Hematopoietic multipotent progenitor cell treated with erythropoietin and hydrocortisone succinate and interleukin-3 and kit ligand, for 17 days (in vitro differentiated cells): ENCODE measurements at regions not wholly inside any gene's neighbourhood (a gene's known extent, or its start where the extent isn't known, plus 50 kb on each side); places are given as distances from the start of the nearest gene placed in this dataset.
"Not testable (repeated sequence)": the region's sequence is repeated elsewhere in the genome, so short reads cannot be mapped to it uniquely, and the experiment has no call there.

Experiments
- DNase-seq: peaks from one replicate; pipeline ENCODE4 v3.0.0-alpha.2; 2015; ENCODE audit warnings: low spot score

DNA sequence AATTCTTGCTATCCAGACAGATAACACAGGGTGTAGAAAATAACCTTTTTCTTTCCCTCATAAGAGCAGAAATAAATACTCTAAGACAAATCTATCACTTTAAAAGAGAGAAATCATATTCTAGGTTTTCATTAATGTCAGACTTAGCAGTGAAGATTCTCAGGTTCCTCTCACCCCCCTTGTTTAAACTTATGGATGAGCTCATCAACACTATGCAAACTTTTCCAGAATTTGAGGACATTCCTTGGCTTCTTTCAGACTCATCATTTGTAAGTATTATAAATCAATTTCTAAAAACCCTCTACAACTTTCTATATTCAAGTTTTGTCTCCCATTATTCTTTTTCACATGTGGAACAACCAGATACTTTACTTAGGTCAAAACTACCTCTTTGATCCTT, 374.9 kb upstream of the TRPC7 start:
- DNase-seq = no peak

DNA sequence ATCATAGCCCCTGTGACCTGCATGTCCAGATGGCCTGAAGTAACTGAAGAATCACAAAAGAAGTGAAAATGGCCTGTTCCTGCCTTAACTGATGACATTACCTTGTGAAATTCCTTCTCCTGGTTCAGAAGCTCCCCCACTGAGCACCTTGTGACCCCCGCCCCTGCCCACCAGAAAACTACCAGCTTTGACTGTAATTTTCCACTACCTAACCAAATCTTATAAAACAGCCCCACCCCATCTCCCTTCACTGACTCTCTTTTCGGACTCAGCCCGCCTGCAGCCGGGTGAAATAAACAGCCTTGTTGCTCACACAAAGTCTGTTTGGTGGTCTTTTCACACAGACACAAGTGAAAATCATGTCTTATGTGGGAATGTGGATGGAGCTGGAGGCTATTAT, 373.9 kb upstream of the TRPC7 start:
- not testable (repeated sequence) for DNase-seq

DNA sequence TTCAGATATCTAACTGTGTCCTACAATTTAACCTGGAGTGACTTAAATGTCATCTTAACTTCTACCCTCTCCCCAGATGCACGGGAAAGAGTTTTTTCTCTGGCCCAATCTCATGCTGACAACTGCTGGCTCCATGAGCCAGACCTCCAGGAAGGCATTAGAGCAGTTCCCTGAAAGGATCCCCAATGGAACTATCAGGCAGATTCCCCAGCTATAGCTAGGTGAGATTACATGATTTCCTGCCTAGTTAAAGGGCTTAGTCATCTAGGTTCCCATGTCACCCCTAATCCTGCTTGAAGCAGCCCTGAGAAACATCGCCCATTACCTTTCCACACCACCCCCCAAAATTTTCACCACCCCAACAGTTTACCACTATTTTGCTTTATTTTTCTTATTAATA, 373.5 kb upstream of the TRPC7 start:
- DNase-seq = no peak

DNA sequence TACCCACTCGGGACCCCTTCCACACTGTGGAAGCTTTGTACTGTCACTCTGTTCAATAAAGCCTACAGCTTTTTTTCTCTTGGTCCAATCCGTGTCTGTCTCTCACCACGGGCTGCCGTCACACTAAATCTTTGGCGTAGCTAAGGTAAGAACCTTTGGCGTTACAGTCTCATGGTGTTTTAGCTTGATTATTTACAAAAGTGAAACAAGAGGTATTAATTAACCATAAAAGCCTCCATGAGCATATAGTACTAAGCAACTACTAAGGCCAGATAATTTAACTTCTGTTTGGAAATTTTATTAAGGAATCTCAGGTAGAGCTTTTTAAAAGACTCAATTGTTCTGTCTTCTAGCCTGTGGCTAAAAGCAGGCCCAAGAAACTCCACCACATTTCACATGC, 370.7 kb upstream of the TRPC7 start:
- DNase-seq = no peak

DNA sequence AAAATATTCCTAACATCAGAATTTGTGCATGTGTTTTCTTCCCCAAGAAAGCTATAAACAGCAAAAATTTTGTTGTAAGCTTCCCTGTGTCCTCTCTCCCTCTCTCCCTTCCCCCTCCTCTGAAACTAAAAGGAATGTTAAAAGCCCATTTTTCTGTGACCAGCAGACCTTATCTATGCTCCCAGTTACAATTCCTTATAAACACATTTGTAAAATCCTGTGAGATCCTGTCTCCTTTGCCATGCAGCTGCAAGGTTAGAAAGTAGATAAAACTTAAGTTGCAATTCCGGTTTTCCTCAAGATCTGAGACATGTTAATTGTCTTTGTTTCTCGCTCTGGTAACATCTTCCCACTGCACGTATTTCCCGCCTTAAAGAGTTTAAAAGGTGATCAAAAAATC, 370.3 kb upstream of the TRPC7 start:
- not testable (repeated sequence) for DNase-seq

DNA sequence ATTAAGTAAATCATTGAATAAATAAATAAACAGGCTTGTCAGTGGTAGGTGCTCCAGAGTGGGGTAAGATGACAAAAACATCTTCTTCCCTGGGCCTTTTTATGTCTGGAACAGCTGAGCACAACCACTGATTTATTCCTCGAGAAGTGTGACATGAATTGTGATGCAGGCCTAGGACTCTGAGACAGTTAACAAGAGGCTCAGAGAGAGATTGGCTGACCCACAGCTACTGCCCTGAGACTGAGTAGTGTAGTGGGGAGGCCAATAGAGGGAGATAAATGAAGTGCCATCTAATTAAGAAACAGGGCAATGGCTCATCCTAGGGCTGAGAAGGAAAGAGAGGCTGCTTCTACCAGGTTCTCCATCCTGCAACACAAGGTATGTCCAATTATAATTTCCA, 369.3 kb upstream of the TRPC7 start:
- DNase-seq = no peak

DNA sequence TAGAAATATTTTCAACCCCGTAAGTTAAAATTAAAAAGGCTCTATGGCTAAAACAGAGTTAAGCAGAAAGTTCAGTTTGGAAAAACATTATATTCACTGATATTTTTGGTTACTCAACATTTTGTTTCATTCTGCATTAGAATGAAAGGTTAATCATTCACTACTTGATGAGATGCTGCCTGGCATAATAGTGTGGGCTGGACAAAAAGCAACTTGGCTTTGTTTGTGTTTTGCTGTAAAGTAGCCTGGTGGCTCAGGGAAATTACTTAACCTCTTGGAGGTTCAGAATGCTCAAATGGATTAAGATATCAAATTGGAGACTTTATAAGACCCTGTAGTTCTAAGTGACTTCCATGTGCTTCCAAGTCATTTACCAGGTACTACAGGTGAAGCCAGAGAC, 367.4 kb upstream of the TRPC7 start:
- no peak for DNase-seq

DNA sequence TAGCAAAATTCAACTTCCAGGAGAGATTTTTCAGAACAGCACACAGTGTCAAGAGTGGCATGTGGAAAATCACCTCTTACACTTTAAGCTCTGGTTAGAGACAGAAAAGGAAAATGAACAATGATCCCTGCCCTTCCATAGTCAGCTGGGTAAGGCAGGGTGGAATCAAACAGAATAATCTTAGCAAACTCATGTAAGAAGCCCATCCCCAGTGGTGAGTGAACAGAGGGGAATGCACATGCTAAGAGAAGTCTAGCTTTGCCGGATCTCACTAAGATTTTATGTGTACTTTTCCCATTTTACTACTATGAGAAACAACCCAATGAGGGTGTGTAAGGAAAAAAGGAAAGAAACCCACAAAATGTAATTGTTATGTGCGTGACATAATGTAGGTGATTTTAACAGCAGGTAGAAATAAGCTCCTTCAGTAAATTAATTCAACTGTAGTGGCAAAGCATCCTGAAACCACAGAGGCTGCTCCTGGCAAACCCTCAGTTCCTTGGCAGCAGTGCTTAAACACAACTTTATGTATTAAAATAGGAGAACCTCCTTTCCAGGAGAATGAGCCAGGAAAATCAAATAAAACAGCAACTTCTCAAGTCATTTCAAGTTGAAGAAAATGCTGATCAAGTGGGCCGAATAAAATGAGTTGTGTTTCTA, 366.0 kb upstream of the TRPC7 start:
- DNase-seq = no peak

DNA sequence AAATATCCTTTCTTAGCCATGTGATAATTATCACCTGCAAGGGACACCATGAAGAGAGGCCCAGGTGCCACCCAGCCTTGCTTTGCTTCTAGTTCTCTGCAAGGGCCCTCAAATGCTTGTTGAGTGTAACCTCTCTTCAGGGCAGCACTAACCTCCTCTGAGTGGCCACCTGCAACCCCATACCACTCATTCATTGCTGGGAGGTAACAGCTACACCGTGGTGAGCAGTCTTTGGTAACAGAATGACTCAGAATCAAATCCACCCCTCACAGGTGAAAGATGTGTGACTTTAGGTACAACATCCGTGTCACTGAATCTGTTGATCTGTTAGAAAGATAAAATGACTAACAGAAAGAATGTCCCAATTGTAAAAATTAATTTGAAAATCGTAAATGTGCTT, 365.1 kb upstream of the TRPC7 start:
- DNase-seq = no peak

DNA sequence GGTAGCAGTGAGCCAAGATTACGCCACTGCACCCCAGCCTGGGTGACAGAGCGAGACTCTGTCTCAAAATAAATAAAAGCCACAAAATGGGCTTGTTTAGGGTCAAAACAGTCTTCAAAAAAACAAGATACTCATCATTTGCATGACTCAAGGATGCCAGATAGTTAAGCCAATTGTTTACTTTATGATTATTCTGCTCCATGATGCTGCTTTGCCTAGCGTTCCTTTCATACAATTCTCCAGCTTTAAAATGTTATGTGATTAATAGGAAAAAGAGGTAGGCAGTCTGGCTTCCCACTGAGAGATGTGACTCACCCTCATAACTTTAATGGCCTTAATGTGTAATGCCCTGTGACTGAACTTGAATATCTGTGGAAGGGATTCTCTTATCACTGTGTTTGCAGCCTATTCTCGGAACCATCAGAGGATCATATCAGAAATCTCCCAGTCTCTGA, 364.6 kb upstream of the TRPC7 start:
- DNase-seq = no peak

DNA sequence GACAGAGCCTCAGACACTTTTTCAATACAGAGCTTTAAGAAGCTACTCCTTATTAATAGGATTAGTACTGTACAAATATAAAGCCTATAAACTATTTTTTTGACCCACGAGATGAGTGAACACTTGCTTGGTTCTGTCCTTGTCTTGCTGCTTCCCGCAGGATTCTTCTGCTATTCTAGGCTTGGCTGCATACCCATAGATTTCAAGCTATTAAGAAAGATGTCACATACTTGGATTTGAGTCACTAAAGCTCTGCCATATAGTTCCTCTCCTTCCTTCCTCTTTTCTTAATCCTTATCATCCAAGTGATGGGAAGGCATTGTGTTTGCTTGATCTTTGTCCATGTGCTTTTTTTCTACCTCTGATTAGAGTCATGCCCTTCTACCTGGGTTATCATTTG, 361.2 kb upstream of the TRPC7 start:
- DNase-seq = no peak

DNA sequence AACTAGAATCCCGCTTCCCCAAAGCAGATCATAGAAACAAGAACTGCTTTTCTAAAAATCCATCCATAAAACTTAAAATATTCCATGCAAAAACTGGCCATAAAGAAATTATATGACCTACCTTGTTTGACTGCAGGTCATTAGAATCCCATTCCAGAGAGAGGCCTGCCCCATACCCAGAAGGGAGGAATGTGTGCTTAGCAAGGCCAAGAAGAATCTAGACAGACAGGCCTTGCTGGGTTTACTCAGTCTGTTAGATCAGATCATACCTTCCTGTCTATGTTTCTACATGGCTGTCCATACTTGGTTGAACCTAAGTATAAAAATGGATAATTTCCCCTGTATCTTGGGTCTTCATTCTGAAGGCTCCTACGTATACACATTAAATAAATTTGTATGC, 358.8 kb upstream of the TRPC7 start:
- DNase-seq = no peak

DNA sequence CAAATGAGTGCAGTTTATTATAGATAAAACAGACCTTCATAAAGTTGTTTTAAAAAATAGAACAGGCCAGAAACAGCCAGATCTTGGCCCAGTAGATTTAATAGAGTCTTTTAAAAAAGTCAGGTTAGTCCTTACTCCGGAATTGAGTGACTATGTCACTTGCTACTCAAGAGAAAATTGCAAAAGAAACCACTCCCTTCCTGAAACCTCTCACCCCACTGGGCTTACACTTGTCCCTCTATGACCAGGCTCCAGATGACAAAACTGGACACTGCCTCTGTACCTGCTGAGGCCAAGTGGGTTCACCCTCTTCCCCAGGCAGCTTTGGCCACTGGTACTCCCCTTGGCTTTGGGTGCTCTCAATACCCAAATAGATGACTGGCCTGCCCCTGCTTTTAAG, 357.2 kb upstream of the TRPC7 start:
- DNase-seq = no peak

DNA sequence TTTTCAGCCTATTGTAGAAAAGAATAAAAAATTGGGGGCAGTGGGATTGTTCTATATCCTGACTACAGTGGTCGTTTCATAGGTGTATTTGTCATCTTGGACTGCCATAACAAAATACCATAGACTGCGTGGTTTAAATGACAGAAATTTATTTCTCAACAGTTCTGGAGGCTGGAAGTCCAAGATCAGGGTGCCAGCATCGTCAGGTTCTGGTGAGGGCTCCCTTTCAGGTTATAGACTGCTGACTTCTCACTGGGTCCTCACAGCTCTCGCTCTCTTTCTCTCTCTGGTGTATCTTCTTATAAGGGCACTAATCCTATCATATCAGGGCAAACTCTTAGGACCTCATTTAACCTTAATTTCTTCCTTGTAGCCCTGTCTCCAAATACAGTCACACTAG, 356.7 kb upstream of the TRPC7 start:
- no peak for DNase-seq

DNA sequence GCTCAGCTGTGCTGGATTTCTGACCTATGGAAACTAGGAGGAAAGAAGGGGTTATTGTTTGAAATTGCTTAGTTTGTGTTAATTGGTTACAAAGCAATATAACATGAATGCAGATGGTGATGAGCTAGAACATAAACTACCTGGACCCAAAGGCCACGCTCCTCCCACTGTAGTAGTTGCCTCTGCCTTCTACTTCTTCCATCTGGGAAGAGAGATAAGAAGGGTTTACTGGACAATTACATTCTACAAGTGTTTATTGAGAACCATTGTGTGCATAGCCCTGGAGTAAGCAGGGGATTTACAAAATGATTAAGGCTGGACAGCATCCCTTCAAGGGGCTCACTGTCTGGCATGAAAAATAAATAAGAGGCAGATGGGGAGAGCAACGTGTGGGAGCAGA, 355.3 kb upstream of the TRPC7 start:
- no peak for DNase-seq

DNA sequence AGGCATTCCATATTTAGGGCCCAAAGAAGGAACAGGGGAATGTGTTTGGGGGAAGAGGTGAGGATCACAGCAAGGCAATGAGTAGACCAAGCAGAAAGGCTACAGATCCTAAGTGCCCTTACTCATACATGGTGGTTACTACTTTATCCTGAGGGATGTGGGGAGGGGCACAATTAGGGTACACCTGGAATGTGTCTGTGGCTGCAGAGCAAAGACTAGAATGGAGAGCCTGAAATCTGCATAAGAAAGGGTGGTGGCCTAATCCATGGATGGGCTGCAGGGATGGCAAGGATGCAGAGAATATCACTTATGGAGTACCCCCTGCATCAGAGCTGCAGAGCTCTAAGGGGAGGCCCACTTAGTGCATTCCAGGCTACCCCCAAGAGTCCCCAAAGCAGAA, 352.6 kb upstream of the TRPC7 start:
- no peak for DNase-seq

DNA sequence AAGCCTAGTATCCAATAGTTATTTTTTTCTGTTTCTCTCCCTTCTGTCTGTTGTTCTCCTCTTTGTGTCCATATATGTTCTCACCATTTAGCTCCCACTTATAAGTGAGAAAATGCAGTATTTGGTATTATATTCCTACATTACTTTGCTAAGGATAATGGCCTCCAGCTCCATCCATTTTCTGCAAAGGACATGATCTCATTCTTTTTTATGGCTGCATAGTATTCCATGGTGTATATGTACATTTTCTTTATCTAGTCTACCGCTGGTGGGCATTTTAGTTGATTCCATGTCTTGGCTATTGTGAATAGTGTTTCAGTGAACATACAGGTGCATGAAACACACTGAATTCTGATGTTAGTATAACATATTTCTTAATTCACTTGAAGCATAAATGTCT, 348.9 kb upstream of the TRPC7 start:
- DNase-seq = no peak

DNA sequence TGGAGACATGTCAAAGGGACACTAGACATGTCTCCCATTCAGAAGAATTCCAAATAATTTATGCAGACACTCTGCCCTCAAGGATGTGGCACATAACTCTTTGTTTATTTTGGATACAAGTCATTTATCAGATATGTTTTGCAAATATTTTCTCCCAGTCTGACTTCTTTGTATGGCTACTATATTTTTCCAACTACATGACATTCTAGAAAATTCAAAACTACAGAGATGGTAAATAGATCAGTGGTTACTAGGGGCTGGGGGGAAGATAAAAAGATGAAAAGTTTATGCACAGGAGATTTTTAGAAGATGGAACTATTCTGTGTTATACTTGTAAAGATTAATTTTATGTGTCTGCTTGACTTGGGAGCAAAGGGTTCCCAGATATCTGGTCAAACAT, 347.3 kb upstream of the TRPC7 start:
- no peak for DNase-seq

DNA sequence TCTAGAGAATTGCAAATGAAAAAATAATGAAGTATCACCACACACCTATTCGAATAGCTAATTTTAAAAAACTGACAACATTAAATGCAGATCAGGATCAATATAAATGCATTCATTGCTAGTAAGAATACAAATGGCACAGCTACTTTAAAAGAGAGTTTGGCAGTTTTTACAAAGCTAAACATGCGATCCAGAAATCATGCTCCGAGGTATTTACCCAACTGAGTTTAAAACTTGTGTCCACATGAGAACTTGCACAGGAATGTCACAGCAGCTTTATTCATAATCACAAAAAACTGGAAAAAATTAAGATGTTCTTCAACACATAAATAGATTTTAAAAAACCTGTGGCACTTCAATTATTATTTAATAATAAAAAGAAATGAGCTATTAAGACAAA, 345.5 kb upstream of the TRPC7 start:
- no peak for DNase-seq

DNA sequence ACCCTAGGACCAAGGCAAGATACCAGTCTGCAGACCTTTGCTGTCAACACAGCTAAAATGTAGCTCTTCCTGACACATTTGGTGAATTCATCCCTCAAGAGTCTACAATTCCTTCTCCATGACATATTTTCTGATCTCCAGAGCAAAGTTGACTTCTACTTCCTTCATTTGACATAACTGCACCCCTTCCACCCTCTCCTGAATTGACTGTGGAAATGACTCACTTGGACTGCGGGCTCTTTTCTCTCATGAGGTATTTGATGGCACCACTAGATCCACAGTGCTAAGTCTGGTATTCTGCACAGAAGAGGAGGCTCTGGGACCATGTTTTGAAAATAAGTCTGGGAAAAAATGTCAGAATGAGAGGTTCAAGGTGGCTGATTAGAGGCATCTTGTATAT, 338.4 kb upstream of the TRPC7 start:
- no peak for DNase-seq

DNA sequence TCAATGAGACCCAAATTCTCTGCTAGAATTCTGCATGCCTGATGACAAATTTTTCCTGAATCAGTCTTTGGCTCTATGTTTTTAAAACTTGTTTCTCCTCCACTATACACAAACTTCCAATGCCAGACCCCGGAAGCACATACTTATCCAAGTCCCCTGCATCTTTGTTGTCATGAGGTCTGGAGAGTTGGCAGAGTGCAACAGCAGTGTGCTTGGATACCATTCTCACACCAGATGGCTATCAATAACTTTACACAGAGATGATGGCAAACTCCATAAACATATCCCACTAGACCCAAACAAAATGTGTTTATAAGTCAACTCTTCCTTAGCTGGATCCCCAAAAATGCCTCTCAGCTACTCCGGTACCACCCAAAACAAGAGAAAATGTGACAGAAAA, 337.7 kb upstream of the TRPC7 start:
- no peak for DNase-seq

DNA sequence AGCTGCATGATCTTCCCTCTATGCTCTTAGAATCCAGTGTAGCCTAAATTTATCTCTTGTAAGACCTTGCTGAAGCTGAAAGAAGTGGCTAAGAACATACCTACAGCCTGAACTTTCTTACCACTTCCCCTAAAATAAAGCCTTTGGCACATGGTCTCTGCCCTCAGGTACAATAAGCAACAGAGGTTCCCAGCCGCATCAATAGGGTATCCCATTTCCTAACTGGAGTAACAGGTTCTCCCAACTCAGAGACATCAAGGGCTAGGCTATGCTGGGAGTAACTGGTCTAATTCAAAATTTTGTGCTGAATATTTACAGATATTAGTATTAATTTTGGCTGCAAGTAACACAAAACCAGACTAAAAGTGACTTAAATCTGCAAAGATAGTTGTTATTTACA, 335.8 kb upstream of the TRPC7 start:
- DNase-seq = no peak

DNA sequence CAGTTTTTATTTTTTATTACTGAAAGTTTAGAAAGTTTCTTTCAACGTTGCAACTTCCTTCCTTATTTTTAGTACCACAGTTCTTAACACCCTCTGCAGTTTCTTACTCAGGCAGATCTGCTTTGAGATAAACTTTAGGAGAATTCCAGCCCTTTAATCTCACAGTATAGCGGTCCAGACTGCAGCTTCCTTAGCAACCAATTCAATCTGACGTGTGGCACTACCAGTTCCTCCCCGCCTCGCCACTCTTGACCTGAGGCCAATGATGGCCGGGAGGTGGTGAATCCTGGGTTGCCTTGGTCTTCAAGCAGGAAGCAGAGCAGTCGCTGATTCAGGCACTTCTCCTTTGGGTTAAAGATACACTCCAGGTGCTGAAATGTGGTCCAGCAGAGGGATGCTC, 334.3 kb upstream of the TRPC7 start:
- no peak for DNase-seq

DNA sequence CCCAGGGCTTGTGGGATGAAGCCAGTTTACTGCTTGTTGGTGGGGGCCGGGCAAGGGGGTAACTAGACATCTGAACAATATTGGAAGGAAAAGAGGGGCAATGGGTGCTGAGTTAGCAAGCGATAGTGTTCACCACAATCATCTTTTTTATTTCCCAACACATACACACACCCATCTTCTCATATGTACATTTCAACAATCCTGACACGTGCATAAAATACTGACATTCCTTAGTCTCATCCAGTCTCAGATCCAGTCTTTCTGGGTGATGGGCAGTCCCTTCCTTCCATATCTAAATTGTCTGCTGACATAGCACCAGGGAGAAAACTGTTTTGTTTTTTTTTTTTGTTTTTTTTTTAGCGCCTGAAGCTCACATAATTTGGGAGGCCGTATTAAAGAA, 333.6 kb upstream of the TRPC7 start:
- DNase-seq = no peak

DNA sequence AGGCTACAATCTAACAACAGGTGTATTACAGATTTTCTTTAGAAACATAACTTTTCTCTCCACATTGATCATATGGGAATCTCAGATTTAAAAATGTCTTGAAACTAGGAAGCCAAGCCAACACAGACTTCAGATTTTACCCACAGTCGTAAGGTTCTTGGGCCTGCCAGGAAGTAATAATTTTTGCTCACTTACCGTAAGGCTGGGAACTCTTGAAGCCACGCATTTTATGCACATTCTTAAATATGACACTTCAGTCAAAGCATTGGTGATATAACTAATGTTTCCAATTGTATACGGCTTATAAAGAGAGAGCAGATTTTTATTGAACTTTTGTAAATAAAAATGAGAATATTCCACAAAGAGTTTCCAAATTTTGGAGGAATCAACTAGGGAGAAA, 328.9 kb upstream of the TRPC7 start:
- no peak for DNase-seq
